Rectal smooth muscle tissue (tissue), 1 donor: ENCODE measurements at regions not wholly inside any gene's neighbourhood (a gene's known extent, or its start where the extent isn't known, plus 50 kb on each side); places are given as distances from the start of the nearest gene placed in this dataset.
"Not testable (repeated sequence)": the region's sequence is repeated elsewhere in the genome, so short reads cannot be mapped to it uniquely, and the experiment has no call there.

Source experiments
- H3K27ac ChIP-seq: one replicate; pipeline ENCODE4 v1.7.0; 2013; ENCODE audit warnings: low read depth, low read length, inconsistent platforms
- H3K27me3 ChIP-seq: one replicate; pipeline ENCODE4 v1.7.0; 2013; ENCODE audit warnings: low read length; ENCODE audit not compliant: control insufficient read depth, insufficient read depth
- H3K36me3 ChIP-seq: one replicate; pipeline ENCODE4 v1.7.0; 2013; ENCODE audit warnings: low read length; ENCODE audit not compliant: control insufficient read depth, insufficient read depth
- H3K4me1 ChIP-seq: one replicate; pipeline ENCODE4 v1.7.0; 2013; ENCODE audit warnings: low read length; ENCODE audit not compliant: control insufficient read depth, insufficient read depth
- H3K4me3 ChIP-seq: one replicate; pipeline ENCODE4 v1.7.0; 2013; ENCODE audit warnings: low read length
- H3K9ac ChIP-seq: one replicate; pipeline ENCODE4 v1.7.0; 2013; ENCODE audit warnings: low read length

DNA sequence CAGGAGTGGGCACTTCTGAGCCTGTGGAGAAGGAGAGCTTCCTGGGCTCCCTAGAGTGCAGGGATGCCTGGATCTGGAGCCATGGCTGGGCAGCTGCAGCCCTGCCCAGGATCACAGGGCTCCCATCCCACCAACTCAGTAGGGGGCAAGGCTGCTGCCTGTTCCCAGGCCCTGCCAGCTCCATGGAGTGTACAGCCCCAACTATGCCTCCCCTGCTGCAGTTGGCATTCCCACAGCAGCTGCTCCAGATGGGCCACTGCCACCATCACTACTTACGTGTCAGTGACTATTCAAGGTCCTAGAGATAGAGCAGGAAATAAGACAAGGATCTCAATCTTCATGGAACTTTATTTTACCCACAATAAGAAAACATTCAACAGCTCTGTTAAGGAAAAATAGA is 107.1 kb upstream of the TNPO1 start:
- no peaks in the 10 kb centered on the region for H3K36me3 ChIP-seq

DNA sequence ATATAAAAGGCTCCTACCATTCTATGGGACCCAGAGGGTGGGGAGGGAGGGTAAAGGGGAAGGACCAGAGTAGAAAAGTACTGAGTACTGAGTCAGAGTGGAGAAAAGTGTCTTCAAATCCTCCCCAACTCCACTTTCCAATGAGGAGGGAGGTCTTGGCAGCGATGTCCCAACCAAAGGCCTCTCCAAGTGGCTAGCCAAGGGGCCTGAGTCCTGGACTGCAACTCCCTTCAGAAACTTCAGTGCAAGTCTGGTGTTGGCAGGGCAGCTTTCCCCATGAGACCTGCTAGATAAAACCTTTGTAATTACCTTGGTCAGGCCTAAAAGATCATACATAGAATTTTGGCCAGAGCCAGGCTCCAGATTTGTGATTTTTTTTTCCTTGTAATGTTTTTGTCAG is 111.3 kb upstream of the TNPO1 start:
- Histone ChIP-seq H3K36me3 (no peaks in the 10 kb centered on the region), H3K4me1 (no peaks in the 10 kb centered on the region), H3K9ac (no peak overlapping the region), H3K4me3 (no peak overlapping the region), H3K27me3 (no peaks in the 10 kb centered on the region), H3K27ac (no peak overlapping the region)

More for the DNA sequence above, 107.1 kb upstream of the TNPO1 start:
- H3K27ac ChIP-seq, result no peak overlapping the region
- no peak overlapping the region for H3K4me3 ChIP-seq
- H3K4me1 ChIP-seq, result no peaks in the 10 kb centered on the region
- no peaks in the 10 kb centered on the region for H3K27me3 ChIP-seq
- H3K9ac ChIP-seq, result no peak overlapping the region

DNA sequence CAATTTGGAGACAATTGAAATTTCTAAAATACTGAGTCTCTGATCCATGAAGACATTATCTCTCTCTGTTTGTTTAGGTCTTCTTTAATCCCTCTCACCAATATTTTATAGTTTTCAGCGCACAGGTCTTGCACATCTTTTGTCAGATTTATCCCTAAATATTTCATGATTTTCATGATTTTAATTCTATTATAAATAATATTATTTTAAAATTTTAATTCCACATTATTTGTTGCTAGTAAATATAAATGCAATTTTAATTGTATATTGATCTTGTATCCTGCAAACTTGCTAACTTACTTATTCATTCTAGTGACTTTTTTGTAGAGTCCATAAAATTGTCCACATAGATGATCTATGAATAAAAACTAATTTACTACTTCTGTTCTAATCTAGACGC is 112.6 kb upstream of the TNPO1 start:
- Histone ChIP-seq H3K4me1 (no peaks in the 10 kb centered on the region), H3K4me3 (no peak overlapping the region), H3K27ac (no peak overlapping the region), H3K9ac (no peak overlapping the region), H3K36me3 (no peaks in the 10 kb centered on the region), H3K27me3 (no peaks in the 10 kb centered on the region)

DNA sequence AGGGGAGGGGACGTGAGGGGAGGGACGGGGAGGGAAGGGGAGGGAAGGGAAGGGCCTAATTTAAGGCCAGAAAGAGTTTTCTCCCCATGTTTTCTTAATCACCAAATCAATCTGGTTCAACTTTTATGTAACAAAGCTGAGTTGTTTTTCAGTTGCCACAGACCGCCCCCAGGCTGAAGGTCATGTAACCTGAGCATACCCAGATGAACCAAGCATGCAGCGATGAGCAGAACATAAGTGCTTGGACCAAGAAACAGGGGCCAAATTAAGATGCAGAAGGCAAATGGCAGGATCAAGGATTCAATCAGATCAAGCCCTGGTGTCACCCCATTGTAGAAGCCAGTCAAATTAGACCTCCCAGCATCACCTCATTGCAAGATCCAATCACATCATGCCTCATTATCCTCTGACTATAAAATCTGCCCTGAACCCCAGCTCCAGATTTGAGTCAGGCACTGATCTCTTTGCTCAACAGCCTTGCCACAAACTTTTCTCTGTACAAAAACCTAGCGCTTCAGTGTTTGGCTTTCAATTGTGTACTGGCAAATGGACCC is 113.5 kb upstream of the TNPO1 start:
- no peaks in the 10 kb centered on the region for H3K4me1 ChIP-seq
- no peak overlapping the region for H3K9ac ChIP-seq
- no peaks in the 10 kb centered on the region for H3K27me3 ChIP-seq
- H3K27ac ChIP-seq, result no peak overlapping the region
- H3K4me3 ChIP-seq, result no peak overlapping the region
- H3K36me3 ChIP-seq, result no peaks in the 10 kb centered on the region

DNA sequence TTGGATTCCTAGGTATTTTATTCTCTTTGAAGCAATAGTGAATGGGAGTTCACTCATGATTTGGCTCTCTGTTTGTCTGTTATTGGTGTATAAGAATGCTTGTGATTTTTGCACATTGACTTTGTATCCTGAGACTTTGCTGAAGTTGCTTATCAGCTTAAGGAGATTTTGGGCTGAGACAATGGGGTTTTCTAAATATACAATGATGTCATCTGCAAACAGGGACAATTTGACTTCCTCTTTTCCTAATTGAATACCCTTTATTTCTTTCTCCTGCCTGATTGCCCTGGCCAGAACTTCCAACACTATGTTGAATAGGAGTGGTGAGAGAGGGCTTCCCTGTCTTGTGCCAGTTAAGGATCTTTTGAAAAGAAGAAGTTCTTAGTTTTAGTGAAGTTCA is 114.4 kb upstream of the TNPO1 start:
- H3K27me3 ChIP-seq, H3K27ac ChIP-seq, H3K9ac ChIP-seq, H3K36me3 ChIP-seq, H3K4me1 ChIP-seq, H3K4me3 ChIP-seq: not testable (repeated sequence)

DNA sequence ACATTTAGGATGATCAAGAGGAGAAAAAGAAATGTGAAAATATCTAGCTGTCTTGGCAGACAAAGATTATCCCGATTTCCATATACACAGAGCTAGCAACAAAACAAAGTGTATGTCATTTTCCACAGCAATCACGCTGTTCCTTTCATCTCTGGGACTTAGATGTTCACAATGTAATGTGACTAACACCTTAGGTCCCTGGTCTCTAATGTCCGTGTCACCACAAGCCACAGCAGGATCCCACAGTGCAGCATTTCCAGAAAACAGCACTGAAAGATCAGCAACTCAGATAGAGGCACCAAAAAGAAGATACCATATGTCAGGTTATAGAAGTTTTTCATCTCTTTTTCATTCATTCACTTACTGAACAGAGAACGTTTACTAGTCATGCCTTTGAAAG is 118.0 kb upstream of the TNPO1 start:
- H3K4me1 ChIP-seq, result no peaks in the 10 kb centered on the region
- no peak overlapping the region for H3K27ac ChIP-seq

DNA sequence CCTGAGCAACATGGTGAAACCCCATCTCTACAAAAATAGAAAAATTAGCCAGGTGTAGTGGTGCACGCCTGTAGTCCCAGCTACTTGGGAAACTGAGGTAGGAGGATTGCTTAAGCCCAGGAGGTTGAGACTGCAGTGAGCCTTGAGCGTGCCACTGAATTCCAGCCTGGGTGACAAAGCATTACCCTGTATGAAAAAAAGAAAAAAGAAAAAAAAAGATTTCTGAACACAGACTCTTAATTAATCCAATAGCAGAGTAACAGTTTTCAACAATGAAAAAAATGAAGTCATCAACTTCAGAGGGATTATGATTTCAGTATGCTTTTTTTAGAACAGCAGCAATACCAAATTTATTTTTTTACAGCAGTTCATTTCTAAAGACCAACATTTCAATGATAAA is 118.8 kb upstream of the TNPO1 start:
- peaks cover 5% of the 10 kb centered on the region for H3K4me1 ChIP-seq
- no peaks in the 10 kb centered on the region for H3K27me3 ChIP-seq
- no peak overlapping the region for H3K9ac ChIP-seq
- no peaks in the 10 kb centered on the region for H3K36me3 ChIP-seq
- no peak overlapping the region for H3K4me3 ChIP-seq
- H3K27ac ChIP-seq, result no peak overlapping the region

More for the DNA sequence above, 118.0 kb upstream of the TNPO1 start:
- H3K36me3 ChIP-seq, result no peaks in the 10 kb centered on the region
- H3K9ac ChIP-seq, result no peak overlapping the region
- no peaks in the 10 kb centered on the region for H3K27me3 ChIP-seq
- H3K4me3 ChIP-seq, result no peak overlapping the region

DNA sequence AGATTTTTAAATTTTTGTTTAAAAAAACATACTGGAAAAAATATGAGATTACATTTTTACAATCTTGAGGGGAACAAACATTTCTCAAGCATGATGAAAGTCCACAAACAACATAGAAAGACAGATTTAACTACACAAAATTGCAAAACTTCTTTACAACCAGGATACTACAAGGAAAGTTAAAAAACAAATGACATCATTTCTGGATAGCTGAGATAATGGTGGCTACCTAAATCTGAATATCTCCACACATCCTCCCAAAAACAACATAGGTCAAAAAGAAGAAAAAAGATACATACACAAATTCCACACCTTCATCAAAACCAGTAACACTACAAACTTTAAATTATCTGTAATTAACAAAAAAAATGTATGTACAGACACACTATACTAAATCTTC is 120.8 kb upstream of the TNPO1 start:
- no peak overlapping the region for H3K27ac ChIP-seq
- H3K4me1 ChIP-seq, result peaks cover 16% of the 10 kb centered on the region
- H3K27me3 ChIP-seq, result no peaks in the 10 kb centered on the region
- H3K36me3 ChIP-seq, result no peaks in the 10 kb centered on the region
- no peak overlapping the region for H3K9ac ChIP-seq
- H3K4me3 ChIP-seq, result no peak overlapping the region

DNA sequence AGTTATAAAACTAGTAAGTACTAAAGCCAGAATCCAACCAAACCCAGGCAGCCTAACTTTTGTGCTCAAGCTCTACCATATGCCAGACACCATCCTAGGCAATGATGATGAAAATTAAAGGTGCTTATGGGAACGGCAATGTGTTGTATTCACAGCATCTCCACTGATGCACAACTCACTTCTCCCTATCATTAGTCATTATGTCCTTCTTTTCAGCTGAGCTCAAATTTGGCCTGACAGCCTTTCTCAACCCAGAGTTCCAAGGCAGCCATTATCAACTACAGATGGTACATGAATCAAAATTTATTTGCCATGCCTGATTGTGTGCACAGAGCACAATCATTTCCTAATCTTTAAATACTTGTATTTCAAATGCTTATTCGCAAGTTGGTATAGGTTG is 121.6 kb upstream of the TNPO1 start:
- H3K9ac ChIP-seq, result no peak overlapping the region
- H3K4me3 ChIP-seq, result no peak overlapping the region
- no peaks in the 10 kb centered on the region for H3K36me3 ChIP-seq
- peaks cover 16% of the 10 kb centered on the region for H3K4me1 ChIP-seq
- no peak overlapping the region for H3K27ac ChIP-seq
- no peaks in the 10 kb centered on the region for H3K27me3 ChIP-seq

DNA sequence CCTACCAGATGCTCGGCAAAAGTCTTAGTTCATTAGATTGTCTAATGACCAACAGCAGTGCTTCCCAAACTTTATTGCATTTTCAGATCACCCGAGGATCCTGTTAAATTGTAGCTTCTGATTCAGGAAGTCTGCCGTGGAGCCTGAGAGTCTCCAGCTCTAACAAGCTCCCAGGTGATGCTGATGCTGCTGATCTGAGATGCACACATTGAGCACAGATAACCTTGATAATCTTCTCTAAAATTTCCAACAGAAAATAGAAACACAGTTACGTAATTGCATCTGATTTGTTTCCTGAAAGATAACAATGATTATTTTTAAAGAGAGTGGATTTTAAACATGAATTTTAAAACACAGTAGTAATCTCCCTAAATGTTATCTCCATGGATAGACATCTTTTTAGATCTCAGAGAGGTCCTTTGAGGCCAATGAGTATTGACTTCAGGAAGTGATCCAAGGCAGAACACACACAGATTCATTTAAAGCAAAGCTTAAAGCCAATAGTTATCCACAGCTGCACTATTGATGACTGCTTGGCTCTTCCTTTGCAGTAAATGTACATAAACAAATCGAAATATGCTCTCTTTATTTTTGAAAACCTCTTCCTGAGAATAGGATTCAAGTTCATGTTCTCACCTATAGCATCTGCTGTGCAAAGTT is 122.8 kb upstream of the TNPO1 start:
- Histone ChIP-seq H3K27ac (no peak overlapping the region), H3K9ac (no peak overlapping the region), H3K4me1 (peaks cover 16% of the 10 kb centered on the region), H3K4me3 (no peak overlapping the region), H3K36me3 (no peaks in the 10 kb centered on the region), H3K27me3 (no peaks in the 10 kb centered on the region)

DNA sequence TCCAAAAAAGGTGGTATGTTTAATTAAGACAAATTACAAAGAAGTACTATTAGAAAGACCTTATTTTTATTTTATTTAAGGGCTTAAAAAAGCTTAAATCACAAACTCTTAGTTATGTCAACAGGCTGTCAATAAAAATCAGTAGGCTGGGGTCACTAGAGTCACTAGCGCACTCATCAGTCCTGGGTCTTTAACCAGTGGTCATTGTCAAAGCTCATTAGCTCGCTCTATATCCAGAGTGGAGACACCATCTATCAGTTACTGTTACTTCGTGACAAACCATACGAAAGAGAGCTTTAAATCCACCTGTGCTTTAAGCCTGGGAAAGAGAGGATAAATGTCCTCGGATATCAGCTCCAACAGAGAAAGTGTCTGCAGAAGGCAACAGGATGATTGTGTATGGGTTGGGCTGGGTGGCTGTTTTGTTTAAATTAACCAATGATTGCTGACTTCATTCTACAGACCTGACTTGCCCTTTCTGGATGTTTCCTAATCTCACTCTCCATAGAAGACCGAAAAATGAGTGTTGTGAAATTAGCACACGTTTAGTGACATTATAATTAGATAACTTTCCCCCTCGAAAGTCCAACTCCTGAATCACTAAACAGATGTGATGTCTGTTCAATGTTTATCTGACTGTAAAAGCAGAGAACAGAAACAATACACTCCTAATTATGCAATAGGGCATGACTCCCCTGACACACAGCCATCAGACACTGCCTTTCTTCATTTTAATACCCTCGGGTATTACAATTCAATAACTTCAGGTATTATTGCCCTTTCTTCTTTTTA is 123.6 kb upstream of the TNPO1 start:
- no peak overlapping the region for H3K4me3 ChIP-seq
- no peak overlapping the region for H3K27ac ChIP-seq
- no peaks in the 10 kb centered on the region for H3K27me3 ChIP-seq
- H3K4me1 ChIP-seq, result peaks cover 16% of the 10 kb centered on the region
- no peak overlapping the region for H3K9ac ChIP-seq
- no peaks in the 10 kb centered on the region for H3K36me3 ChIP-seq

DNA sequence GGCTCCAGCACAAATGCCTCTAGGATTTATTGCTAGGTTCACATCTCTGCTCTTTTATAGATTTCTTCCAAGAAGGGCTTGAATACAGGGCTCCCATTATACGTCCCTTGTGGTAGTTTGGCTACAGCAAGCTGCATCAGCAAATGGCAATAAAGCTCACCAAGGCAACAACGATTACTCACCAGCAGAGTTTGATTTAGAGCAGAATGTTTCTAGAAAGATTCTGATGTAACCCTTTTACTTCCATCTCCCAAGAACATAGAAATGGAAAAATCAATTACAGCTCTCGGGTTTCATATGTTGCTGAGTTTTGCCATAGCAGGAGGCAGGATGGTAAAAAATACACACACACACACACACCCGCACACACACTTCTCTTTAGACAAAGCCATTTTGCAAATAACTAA is 124.2 kb upstream of the TNPO1 start:
- H3K36me3 ChIP-seq, result no peaks in the 10 kb centered on the region
- H3K27me3 ChIP-seq, result no peaks in the 10 kb centered on the region
- H3K4me3 ChIP-seq, result no peak overlapping the region
- peaks cover 16% of the 10 kb centered on the region for H3K4me1 ChIP-seq
- H3K27ac ChIP-seq, result peak overlapping the region; percentile 3
- no peak overlapping the region for H3K9ac ChIP-seq

DNA sequence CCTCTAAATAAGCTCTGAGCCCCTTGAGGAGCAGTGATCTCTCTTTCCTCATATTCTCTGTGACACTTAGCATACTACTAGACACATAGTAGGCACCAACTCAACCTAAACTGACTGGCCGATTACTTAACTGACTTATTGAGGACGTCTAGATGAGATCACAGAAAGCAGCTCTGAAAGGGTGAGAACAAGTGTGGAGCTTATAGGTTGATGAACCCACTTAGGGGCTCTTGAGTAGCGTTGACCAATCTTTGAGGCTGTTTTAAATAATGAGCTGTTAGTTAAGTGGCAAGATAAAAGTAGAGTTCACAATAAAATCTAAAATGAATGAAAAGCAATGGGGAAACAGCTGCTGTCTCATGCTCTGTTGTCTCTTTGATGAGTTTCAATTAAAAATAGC is 124.7 kb upstream of the TNPO1 start:
- Histone ChIP-seq H3K4me3 (no peak overlapping the region), H3K36me3 (no peaks in the 10 kb centered on the region), H3K27me3 (no peaks in the 10 kb centered on the region), H3K27ac (peak overlapping the region; percentile 3), H3K4me1 (peaks cover 16% of the 10 kb centered on the region), H3K9ac (no peak overlapping the region)
